ENCODE measurements at regions not wholly inside any gene's neighbourhood (a gene's known extent, or its start where the extent isn't known, plus 50 kb on each side); places are given as distances from the start of the nearest gene placed in this dataset.

- TF ChIP-seq CTCF (IDR thresholded peaks at IDR 0.05; ENCODE audit: borderline replicate concordance, extremely low read depth, low read length, poor library complexity, severe bottlenecking) (no peak), EZH2 (IDR thresholded peaks at IDR 0.05; ENCODE audit: borderline replicate concordance, low read depth, low read length, severe bottlenecking) (no peak)
Observed at GRCh38 chr11:113553235-113553634, 78.0 kb upstream of the DRD2 start.

Data from DND-41 (cell line).